Activated T-helper 9 cell treated with anti-CD3 and anti-CD28 coated beads, Interleukin-2, amount 50 U/mL, for 16 hours (primary cell): ENCODE measurements at regions not wholly inside any gene's neighbourhood (a gene's known extent, or its start where the extent isn't known, plus 50 kb on each side); places are given as distances from the start of the nearest gene placed in this dataset.
"Not testable (repeated sequence)": the region's sequence is repeated elsewhere in the genome, so short reads cannot be mapped to it uniquely, and the experiment has no call there.

ENCODE experiments used
- DNase-seq: peaks from one replicate; pipeline ENCODE4 v3.0.0-alpha.2; 2020; ENCODE audit warnings: low read depth

- DNase-seq, result peak; percentile 21
Observed at GRCh38 chr5:152113401-152113800, 188.8 kb upstream of the GLRA1 start.

- DNase-seq, result no peak
Observed at GRCh38 chr5:152107220-152107619, 182.6 kb upstream of the GLRA1 start.

- DNase-seq, result no peak
Observed at GRCh38 chr5:152106571-152106970, 181.9 kb upstream of the GLRA1 start.

- no peak for DNase-seq
Observed at GRCh38 chr5:152105085-152105484, 180.4 kb upstream of the GLRA1 start.

GRCh38 chr5:152104211-152104610 is 179.6 kb upstream of the GLRA1 start:
- DNase-seq, result no peak

- DNase-seq, result not testable (repeated sequence)
Observed at GRCh38 chr5:152102908-152103307, 178.3 kb upstream of the GLRA1 start.

GRCh38 chr5:152102057-152102456 is 177.4 kb upstream of the GLRA1 start:
- DNase-seq, result no peak

GRCh38 chr5:152100462-152100861 is 175.8 kb upstream of the GLRA1 start:
- no peak for DNase-seq

GRCh38 chr5:152097128-152097527 is 172.5 kb upstream of the GLRA1 start:
- DNase-seq, result no peak

- DNase-seq, result no peak
Observed at GRCh38 chr5:152094716-152095115, 170.1 kb upstream of the GLRA1 start.

GRCh38 chr5:152094060-152094459 is 169.4 kb upstream of the GLRA1 start:
- DNase-seq, result no peak

GRCh38 chr5:152092580-152092979 is 167.9 kb upstream of the GLRA1 start:
- no peak for DNase-seq

- no peak for DNase-seq
Observed at GRCh38 chr5:152089644-152090043, 165.0 kb upstream of the GLRA1 start.

GRCh38 chr5:152086668-152087067 is 162.0 kb upstream of the GLRA1 start:
- DNase-seq, result no peak

GRCh38 chr5:152084476-152084875 is 159.8 kb upstream of the GLRA1 start:
- no peak for DNase-seq

- no peak for DNase-seq
Observed at GRCh38 chr5:152083231-152083630, 158.6 kb upstream of the GLRA1 start.

GRCh38 chr5:152072091-152072490 is 147.4 kb upstream of the GLRA1 start:
- DNase-seq, result no peak

- DNase-seq, result no peak
Observed at GRCh38 chr5:152070591-152070990, 145.9 kb upstream of the GLRA1 start.

GRCh38 chr5:152066784-152067183 is 142.1 kb upstream of the GLRA1 start:
- DNase-seq, result no peak

- no peak for DNase-seq
Observed at GRCh38 chr5:152063004-152063403, 138.4 kb upstream of the GLRA1 start.

GRCh38 chr5:152061095-152061494 is 136.4 kb upstream of the GLRA1 start:
- no peak for DNase-seq

GRCh38 chr5:152058267-152058666 is 133.6 kb upstream of the GLRA1 start:
- DNase-seq, result no peak

- no peak for DNase-seq
Observed at GRCh38 chr5:152056931-152057330, 132.3 kb upstream of the GLRA1 start.

- no peak for DNase-seq
Observed at GRCh38 chr5:152052470-152052869, 127.8 kb upstream of the GLRA1 start.
